ENCODE measurements at regions not wholly inside any gene's neighbourhood (a gene's known extent, or its start where the extent isn't known, plus 50 kb on each side); places are given as distances from the start of the nearest gene placed in this dataset.

DNA sequence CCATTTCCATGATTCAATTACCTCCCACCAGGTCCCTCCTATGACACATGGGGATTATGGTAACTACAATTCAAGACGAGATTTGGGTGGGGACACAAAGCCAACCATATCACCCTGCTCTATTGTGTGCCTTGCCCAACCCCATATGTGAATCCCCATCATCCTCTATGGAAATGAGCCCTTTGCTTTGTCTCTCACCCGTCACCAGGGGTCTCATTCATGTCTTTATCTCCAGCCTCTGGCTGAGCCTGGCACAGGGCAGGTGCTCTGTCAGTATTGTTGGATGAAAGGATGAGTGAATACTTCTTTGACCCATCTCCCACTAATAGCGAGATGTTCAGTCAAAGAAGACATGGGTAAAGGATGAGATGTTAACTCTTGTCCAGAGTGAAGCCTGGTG is 116.6 kb upstream of the LGALSL start:
- Mint-ChIP-seq H3K4me1 (peaks cover 8% of the 10 kb centered on the region), H3K4me3 (no peak overlapping the region), H3K9me3 (no peaks in the 10 kb centered on the region), H3K27ac (no peak overlapping the region), H3K27me3 (no peaks in the 10 kb centered on the region), H3K36me3 (no peaks in the 10 kb centered on the region)
- DNase-seq, result no peak

DNA sequence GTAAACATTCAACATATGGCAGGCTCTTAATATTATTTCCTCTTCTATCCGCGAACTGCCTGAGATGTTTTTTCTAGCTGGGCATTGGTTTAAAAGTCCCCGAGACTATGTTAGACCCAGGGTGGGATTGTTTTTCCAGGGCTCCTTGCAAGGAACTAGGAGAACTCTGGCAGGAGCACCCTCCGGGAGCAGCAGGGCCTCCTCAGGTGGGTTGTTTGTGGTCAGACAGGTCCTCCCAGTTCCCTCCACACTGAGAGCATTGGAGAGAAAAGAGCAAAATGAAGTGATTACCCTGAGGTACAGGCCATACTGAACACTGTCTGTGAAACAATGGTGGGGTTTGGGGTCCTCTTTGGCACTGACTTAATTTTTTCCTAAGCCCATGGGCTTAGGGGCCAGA is 115.9 kb upstream of the LGALSL start:
- no peak for DNase-seq
- no peaks in the 10 kb centered on the region for H3K27me3 Mint-ChIP-seq
- H3K4me3 Mint-ChIP-seq, result no peak overlapping the region
- no peaks in the 10 kb centered on the region for H3K9me3 Mint-ChIP-seq
- H3K4me1 Mint-ChIP-seq, result peaks cover 8% of the 10 kb centered on the region
- H3K36me3 Mint-ChIP-seq, result no peaks in the 10 kb centered on the region
- H3K27ac Mint-ChIP-seq, result no peak overlapping the region

- no peaks in the 10 kb centered on the region for H3K36me3 Mint-ChIP-seq
- peak; percentile 49 for DNase-seq
- H3K27me3 Mint-ChIP-seq, result no peaks in the 10 kb centered on the region
Observed at GRCh38 chr2:64338910-64339500, 115.0 kb upstream of the LGALSL start.

DNA sequence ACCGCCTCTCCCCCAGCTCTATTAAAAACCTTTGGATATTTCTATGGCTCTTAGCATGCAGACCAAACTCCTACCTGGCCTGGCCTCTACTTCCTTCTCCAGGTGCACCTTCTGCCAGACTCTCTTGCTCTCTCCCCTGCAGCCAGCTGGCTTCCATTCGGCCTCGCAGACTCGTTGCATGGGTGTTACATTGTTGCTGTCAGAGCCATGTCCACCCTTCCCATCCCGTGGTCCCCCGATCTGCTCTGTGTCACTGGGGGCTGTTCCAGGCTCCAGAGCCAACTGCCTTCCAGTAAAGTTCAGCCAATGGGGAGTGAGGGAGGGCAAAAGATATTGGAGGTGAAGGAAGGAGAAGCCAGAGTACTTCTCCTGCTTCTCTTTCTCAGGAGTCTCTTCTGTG is 112.5 kb upstream of the LGALSL start:
- Mint-ChIP-seq H3K4me3 (no peak overlapping the region), H3K27me3 (no peaks in the 10 kb centered on the region), H3K9me3 (no peaks in the 10 kb centered on the region), H3K27ac (no peak overlapping the region), H3K4me1 (peaks cover 8% of the 10 kb centered on the region), H3K36me3 (no peaks in the 10 kb centered on the region)
- no peak for DNase-seq

More at GRCh38 chr2:64338910-64339500, 115.0 kb upstream of the LGALSL start:
- Mint-ChIP-seq H3K4me3 (no peak overlapping the region), H3K9me3 (no peaks in the 10 kb centered on the region), H3K27ac (no peak overlapping the region), H3K4me1 (peaks cover 8% of the 10 kb centered on the region)

- Mint-ChIP-seq H3K27ac (no peak overlapping the region), H3K36me3 (no peaks in the 10 kb centered on the region), H3K4me3 (no peak overlapping the region), H3K27me3 (no peaks in the 10 kb centered on the region), H3K4me1 (peaks cover 8% of the 10 kb centered on the region), H3K9me3 (no peaks in the 10 kb centered on the region)
- DNase-seq, result no peak
Observed at GRCh38 chr2:64342195-64343099, 111.5 kb upstream of the LGALSL start.

- H3K9me3 Mint-ChIP-seq, result no peaks in the 10 kb centered on the region
- no peaks in the 10 kb centered on the region for H3K36me3 Mint-ChIP-seq
Observed at GRCh38 chr2:64344999-64345576, 108.9 kb upstream of the LGALSL start.

DNA sequence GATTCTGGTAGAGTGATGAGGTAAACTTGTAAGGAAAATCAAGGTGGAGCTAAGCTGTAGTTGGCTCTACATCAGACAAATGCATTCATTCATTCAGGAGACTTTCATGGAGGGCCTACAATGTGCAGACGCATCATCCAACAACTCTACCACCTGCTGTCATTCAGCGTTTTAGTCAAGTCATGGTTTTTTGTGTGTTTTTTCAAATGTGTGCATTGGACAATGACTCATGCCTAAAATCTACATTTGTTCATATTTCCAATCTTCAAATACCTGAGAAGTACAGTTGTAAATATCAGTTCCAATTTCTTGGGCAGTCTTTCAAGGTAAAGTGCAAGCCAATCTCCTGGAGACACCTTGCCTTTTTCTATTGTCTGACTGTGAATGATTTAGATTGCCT is 108.0 kb upstream of the LGALSL start:
- Mint-ChIP-seq H3K9me3 (no peaks in the 10 kb centered on the region), H3K27me3 (no peaks in the 10 kb centered on the region), H3K36me3 (no peaks in the 10 kb centered on the region), H3K4me1 (peaks cover 2% of the 10 kb centered on the region), H3K4me3 (no peak overlapping the region), H3K27ac (no peak overlapping the region)
- no peak for DNase-seq

More at GRCh38 chr2:64344999-64345576, 108.9 kb upstream of the LGALSL start:
- Mint-ChIP-seq H3K27ac (no peak overlapping the region), H3K27me3 (no peaks in the 10 kb centered on the region), H3K4me1 (peaks cover 2% of the 10 kb centered on the region), H3K4me3 (no peak overlapping the region)
- no peak for DNase-seq

GRCh38 chr2:64348386-64349130 is 105.4 kb upstream of the LGALSL start:
- no peak for DNase-seq
- Mint-ChIP-seq H3K27ac (no peak overlapping the region), H3K9me3 (peaks cover 8% of the 10 kb centered on the region), H3K27me3 (no peaks in the 10 kb centered on the region), H3K36me3 (no peaks in the 10 kb centered on the region), H3K4me1 (peaks cover 2% of the 10 kb centered on the region), H3K4me3 (no peak overlapping the region)

- H3K4me3 Mint-ChIP-seq, result no peak overlapping the region
- H3K27ac Mint-ChIP-seq, result no peak overlapping the region
- DNase-seq, result no peak
- H3K27me3 Mint-ChIP-seq, result no peaks in the 10 kb centered on the region
- peaks cover 2% of the 10 kb centered on the region for H3K4me1 Mint-ChIP-seq
- no peaks in the 10 kb centered on the region for H3K36me3 Mint-ChIP-seq
- H3K9me3 Mint-ChIP-seq, result peaks cover 8% of the 10 kb centered on the region
Observed at GRCh38 chr2:64349131-64349530, 104.8 kb upstream of the LGALSL start.

DNA sequence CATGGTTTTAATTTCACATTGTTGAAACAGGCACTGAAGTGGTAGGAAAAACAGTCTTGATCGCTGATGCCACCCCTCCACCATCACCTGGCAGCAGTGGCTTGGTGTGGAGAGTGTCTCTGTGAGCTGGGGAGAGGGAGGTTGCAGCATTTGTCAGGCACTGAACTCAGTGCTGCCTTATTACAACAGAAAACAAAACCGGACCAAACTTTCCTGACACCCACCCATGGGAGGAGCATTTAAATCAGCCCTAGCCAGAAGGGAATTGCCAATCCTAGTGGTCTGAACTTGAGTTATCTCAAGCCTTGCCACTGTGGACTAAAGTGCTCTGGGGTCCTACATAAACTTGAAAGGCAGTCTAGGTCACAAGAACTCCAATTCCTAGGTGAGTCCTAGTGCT is 103.0 kb upstream of the LGALSL start:
- peaks cover 1% of the 10 kb centered on the region for H3K27me3 Mint-ChIP-seq
- H3K4me3 Mint-ChIP-seq, result no peak overlapping the region
- DNase-seq, result no peak
- peaks cover 8% of the 10 kb centered on the region for H3K9me3 Mint-ChIP-seq
- H3K36me3 Mint-ChIP-seq, result no peaks in the 10 kb centered on the region
- peaks cover 2% of the 10 kb centered on the region for H3K4me1 Mint-ChIP-seq
- H3K27ac Mint-ChIP-seq, result no peak overlapping the region

GRCh38 chr2:64352292-64352691 is 101.7 kb upstream of the LGALSL start:
- peaks cover 8% of the 10 kb centered on the region for H3K9me3 Mint-ChIP-seq
- peaks cover 2% of the 10 kb centered on the region for H3K4me1 Mint-ChIP-seq
- no peak for DNase-seq
- H3K4me3 Mint-ChIP-seq, result no peak overlapping the region
- peaks cover 12% of the 10 kb centered on the region for H3K27me3 Mint-ChIP-seq
- H3K27ac Mint-ChIP-seq, result no peak overlapping the region
- H3K36me3 Mint-ChIP-seq, result no peaks in the 10 kb centered on the region

DNA sequence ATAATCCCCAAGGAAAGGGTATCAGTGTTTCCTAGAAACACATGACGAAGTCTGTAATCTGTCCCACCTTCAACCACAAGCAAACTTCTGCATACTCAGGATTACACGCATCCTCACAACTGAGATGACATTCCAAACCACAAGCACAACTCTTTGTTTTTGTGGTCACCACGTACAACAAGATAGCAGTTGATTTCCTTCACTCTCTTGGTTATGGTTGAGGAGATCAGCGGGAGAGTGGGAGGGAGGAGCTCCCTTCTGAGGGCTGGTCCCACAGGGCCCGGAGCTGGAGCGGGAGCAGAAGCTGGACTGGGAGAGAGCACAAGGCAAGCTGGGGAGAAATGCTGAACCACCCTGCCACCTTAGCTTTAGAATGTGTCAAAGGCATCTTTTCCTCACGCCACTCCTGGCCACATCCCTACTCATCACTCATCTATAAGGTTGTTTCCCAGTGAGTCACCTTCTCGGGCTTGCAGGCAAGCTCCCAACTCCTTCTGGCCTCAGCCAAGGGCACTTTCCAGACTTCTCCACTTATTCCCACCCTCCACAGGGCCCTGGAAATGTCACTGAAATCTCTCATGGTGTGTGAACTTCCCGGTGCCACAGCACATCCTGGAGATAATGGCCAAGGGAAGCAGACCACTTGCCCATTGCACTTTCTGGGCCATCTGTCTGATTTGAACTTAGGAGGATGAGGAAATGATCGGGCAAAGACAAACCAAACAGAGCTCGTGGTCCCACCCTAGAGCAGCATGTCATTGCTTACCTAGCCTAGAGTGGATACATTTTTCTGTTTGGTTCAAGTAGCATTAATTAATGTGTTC is 98.9 kb upstream of the LGALSL start:
- H3K4me3 Mint-ChIP-seq, result no peak overlapping the region
- no peaks in the 10 kb centered on the region for H3K36me3 Mint-ChIP-seq
- peaks cover 25% of the 10 kb centered on the region for H3K27me3 Mint-ChIP-seq
- H3K27ac Mint-ChIP-seq, result no peak overlapping the region
- DNase-seq, result no peak
- peaks cover 8% of the 10 kb centered on the region for H3K9me3 Mint-ChIP-seq
- peaks cover 3% of the 10 kb centered on the region for H3K4me1 Mint-ChIP-seq

DNA sequence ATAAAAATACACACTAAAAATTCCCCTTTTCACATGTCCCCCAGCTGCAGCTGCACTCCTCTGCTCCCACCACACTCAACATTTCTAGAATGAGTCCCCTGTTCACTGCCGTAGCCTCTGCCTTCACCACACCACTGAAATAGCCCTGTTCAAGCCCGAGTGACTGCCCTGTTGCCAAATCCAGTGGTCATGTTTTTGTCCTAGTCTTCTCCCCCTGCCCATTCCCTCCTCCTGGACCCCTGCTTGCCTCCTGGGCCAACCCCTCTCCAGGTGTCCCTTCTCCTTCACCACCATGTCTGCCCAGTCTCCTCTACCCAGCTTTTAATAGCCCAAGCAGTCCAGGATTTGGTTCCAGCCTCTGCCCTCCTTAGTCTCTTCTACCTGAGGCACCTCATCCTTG is 97.1 kb upstream of the LGALSL start:
- Mint-ChIP-seq H3K27me3 (peaks cover 32% of the 10 kb centered on the region), H3K4me1 (peaks cover 3% of the 10 kb centered on the region), H3K9me3 (peaks cover 8% of the 10 kb centered on the region), H3K36me3 (no peaks in the 10 kb centered on the region), H3K27ac (no peak overlapping the region), H3K4me3 (no peak overlapping the region)
- no peak for DNase-seq

- H3K27ac Mint-ChIP-seq, result no peak overlapping the region
- H3K27me3 Mint-ChIP-seq, result peaks cover 32% of the 10 kb centered on the region
- H3K4me1 Mint-ChIP-seq, result peaks cover 3% of the 10 kb centered on the region
- H3K4me3 Mint-ChIP-seq, result no peak overlapping the region
- no peaks in the 10 kb centered on the region for H3K9me3 Mint-ChIP-seq
- H3K36me3 Mint-ChIP-seq, result no peaks in the 10 kb centered on the region
- no peak for DNase-seq
Observed at GRCh38 chr2:64359171-64359891, 94.6 kb upstream of the LGALSL start.

Data from activated naive CD8-positive, alpha-beta T cell treated with anti-CD3 and anti-CD28 coated beads for 36 hours (primary cell).